ENCODE measurements at regions not wholly inside any gene's neighbourhood (a gene's known extent, or its start where the extent isn't known, plus 50 kb on each side); places are given as distances from the start of the nearest gene placed in this dataset.
"Not testable (repeated sequence)": the region's sequence is repeated elsewhere in the genome, so short reads cannot be mapped to it uniquely, and the experiment has no call there.

DNA sequence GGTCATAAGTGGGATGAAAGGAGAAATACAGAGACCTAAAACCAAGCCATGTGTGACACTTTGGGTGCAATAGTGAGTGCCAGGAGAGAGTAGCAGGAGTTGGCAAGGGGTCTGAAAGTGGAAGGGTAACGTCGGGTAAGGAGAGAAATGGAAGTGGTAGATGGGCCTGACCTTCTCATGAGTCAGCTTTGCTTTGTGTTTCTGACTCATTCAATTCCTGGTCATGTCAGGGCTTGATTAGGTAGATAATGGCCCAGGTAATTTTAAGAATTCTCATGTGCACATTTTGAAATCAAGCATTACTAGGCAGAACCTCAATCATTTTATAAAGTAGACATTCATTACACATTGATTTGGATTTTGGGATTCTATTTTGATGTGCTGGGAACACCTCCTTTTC, 262.5 kb downstream of the SOX2 start:
- DNase-seq (ENCODE audit: low read depth in 2 of 3, low spot score in 1 of 3), result no peak

DNA sequence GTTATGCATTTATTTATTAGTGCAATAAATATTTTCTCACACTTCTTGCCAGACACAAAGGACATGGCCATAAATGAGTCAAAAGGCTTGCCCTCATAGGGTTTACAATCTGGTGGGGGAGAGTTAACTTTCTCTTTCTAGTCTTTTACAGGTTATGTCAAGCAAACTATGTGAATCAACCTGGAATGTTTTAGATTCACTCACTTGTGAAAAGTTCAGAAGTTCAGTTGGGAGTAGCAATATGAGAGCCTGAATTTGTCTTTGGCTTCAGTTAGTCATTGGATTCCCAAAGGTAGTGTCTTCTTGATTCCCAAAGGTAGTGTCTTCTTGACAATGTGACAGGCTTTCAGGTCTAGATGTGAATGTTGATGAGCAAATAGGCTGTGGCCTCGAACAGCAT, 264.8 kb downstream of the SOX2 start:
- no peak for DNase-seq (ENCODE audit: low read depth in 2 of 3, low spot score in 1 of 3)

DNA sequence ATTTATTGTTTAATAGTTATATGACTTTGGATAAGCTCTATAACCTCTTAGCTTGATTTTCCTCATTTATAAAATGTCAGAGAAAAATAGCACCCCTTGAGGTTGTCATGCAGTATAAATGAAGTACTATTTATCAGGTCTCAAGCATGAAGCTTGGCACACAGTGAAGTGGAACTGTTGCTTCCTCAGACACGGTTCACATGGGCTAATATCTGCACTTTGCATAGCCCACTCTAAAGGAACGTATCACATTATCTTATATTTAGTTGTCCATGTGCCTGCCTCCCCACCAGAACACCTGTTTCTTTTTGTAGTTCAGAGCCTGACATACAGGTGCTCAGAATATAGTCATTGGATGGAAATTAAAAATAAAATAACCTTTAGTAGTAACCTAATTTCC, 273.7 kb downstream of the SOX2 start:
- DNase-seq (ENCODE audit: low read depth in 2 of 3, low spot score in 1 of 3), result no peak

DNA sequence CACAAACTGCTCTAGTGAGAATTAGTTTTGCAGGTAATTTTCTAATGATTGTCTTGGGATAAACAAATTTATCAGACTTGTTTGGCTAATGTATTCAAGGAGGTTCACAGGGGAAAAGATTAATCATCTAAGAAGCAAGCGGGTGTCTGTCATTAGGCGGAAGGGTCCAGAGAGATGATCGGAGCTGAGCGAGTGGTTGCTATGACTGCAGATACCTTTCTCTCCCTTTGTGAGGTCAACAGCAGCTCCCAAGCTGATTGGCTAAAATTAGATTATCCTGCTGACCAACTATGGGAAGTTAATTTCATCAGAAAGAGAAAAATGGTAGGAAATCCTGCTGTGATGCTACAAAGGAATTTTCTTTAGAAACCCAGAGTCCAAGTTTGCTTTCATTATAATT, 276.0 kb downstream of the SOX2 start:
- no peak for DNase-seq (ENCODE audit: low read depth in 2 of 3, low spot score in 1 of 3)

DNA sequence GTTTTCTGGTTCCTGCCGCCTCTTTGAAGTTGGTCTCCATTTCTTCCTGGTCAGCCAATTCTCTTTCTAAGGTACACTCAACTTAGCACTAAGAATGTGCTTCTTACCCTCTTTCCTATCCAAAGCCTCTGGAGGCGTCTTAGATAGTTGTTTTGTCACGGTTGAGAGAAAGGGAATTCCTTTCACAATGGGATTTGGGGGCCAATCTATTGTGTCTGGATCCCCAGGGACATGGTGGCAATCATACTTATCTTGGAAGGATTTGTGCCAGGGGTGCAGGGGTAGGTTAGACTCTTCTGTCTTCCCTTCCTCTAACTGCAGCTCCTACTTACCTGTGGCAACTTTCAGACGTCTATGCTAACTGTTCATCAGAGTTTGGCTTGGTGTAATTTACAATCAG, 287.1 kb downstream of the SOX2 start:
- no peak for DNase-seq (ENCODE audit: low read depth in 2 of 3, low spot score in 1 of 3)

DNA sequence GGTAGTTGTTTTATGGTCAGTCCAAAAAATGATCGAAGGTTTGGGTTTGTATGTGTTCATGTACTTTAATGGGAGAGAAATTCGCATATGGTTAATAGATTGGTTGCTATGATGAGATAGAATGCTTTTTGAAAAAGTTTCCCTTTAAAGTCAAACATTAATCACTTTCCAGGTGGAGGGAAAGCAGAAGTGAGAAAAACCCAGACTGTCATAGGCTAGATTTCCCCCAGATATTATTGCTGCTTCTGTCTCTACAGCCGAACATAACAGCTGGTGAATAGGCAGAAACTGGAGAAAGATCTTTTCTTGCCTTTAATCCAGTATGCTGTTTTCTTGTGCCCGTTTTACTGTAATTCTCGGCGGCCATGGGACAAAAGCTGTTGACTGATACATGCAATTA, 287.6 kb downstream of the SOX2 start:
- DNase-seq (ENCODE audit: low read depth in 2 of 3, low spot score in 1 of 3), result no peak

DNA sequence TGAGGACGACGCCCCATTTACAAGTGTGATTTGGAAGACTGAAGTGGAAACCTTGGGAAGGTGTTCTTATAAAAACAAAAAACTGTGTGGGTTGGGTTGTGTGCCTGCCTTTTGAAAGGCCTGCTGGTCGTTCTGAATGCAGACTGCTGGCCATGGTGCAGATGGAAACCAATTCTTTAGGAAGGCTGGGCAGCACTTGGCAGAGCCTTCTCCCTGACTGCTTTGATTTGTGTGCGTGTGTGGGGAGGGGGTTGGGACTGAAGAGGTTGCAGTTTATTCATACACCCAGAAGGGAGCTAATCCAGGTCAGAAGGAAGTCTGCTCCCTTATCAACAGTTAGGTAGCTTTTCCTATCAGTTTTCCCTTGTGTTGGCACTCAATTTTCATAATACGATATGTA, 288.7 kb downstream of the SOX2 start:
- no peak for DNase-seq (ENCODE audit: low read depth in 2 of 3, low spot score in 1 of 3)

DNA sequence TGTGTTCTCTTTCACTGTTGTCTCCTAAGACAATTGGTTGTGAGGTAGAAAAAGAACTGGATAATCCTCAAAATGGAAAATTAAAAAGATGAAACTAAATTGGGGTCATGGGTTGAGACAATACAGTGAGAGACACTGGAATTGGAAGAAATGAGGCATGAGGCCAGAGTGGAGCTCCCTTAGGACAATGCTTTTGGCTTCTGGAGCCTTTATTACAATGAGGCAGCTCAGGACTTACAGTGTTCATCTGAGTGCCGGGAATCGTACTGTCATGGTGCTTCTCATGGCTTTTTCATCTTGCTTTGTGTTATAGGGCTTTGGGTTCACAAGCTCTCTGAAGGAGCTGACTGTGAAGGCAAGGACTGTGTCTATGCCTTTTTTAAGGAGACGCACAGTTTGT, 293.5 kb downstream of the SOX2 start:
- no peak for DNase-seq (ENCODE audit: low read depth in 2 of 3, low spot score in 1 of 3)

DNA sequence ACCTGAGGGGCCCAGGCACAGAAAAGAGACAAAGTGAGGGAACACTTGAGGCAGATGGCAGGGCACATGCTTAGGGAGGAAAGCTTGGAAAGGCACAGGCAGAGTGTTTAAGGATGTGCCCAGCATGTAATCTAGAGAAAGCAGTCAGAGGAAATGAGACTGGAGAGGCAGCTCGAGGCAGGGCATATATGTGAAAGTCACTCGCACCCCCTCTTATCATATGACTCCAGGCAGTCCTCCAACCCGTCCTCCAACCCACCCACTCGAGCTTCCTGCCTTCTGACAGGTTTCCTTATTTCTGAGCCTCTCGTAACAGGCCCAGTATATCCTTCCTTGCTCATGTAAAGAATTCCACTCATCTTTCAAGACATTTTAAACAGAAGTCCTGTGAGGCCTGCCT, 294.0 kb downstream of the SOX2 start:
- no peak for DNase-seq (ENCODE audit: low read depth in 2 of 3, low spot score in 1 of 3)

DNA sequence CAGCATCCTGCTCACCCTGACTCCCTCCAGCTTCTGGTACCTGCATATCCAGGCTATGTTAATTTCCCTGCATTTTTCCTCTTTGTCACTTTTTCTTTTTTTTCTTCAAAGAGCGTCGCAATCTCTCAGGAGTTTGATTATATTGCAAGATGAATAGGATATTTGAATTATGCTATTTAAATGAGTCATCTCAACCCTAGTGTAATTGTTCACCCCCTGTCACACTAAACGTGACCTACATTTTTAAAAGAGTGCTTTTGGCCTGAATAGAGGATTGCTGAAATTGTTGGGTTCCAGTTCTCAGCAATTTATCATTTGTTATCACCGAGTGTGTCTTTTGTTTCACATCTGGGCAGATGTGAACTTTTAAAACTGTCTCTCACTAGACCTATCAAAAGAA, 294.7 kb downstream of the SOX2 start:
- no peak for DNase-seq (ENCODE audit: low read depth in 2 of 3, low spot score in 1 of 3)

DNA sequence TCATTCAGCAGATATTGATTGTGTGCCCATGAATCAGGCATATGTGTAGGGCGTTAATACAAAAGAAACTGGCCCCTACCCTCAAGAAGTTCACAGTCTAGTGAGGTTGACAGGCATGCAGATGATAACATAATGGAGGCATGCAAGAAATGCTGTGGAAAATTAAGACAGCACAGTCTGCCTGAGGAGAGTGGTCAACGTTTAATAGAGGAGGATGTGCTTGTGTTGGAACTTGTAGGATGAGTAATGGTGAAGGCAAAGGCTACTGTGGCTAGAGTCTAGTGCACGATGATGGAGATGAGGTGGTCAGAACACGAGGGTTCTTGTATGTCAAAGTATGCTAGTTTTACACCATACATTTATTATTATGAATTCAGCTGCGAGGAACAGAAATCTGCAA, 295.7 kb downstream of the SOX2 start:
- DNase-seq (ENCODE audit: low read depth in 2 of 3, low spot score in 1 of 3), result no peak

DNA sequence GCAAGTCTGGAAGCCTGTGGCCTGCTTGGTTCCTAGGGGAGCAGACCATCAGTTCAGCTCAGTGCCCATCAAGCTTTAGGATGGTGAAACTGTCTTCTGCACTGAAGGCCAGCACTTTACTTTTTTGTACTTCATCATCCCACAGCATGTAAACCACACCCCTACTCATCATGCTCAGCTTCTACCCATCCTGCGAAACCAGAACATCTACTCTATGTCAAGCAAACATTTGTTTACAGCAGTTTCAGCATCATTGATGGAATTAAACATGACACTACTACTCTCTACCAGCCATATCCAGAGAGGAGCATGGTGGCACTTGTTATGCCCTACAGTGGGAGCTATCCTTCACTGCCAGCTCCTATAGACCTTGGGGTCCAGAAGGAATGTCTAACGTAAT, 306.6 kb downstream of the SOX2 start:
- DNase-seq (ENCODE audit: low read depth in 2 of 3, low spot score in 1 of 3), result no peak

DNA sequence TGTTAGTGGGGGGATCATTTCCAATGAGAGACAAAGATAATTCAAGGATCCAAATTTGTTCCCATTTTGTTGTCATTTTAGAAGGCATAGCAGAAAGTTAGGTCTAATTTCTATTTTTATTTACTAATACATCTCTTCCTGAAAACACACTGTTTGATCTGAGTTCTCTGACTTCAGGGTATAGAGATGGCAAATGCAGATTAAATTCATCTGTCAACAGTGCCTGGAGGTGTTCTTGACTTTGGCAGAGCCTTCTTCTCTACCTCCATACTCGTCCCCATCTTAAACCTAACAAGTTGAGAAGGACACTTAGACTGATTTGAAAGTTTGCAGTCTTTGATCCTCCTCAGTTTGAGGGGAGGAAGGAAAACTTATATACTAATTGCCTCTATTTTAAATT, 308.2 kb downstream of the SOX2 start:
- no peak for DNase-seq (ENCODE audit: low read depth in 2 of 3, low spot score in 1 of 3)

DNA sequence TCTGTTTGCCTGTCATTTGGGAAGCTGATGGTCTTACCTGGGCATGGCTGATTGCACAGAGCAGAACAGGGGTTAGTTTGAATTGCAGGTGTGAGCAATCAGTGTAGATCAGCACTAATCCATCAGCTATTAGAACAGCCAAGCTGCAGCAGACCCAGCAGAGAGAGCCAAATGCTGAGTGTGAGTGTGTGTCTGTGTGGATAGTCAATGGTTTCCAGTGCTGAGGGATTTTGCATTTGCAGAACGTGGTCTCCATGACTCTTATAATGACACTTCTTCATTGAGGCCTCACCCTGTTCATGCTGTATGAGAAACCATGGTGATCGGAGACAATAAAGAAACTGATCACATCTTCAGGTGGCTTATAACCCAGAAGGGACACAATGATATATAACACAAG, 312.1 kb downstream of the SOX2 start:
- no peak for DNase-seq (ENCODE audit: low read depth in 2 of 3, low spot score in 1 of 3)

DNA sequence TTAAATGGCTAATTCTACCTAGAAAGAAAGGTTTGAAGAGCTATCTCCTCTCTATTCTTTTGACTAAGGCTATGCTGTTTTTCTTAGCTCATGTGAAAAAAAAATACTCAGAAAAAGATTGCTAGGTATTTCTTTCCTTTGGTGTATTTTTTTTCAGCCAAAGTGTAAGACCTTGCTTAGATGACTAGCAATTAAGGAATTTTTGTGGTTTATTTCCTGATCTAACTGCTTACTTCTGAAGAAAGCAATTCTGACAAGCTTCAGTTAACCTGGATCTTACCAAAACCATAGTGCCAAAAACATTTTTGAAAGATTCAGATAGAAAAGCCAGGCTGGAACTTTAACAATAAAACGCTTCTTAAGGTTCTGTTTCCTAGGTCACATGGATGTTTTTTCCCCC, 315.6 kb downstream of the SOX2 start:
- DNase-seq (ENCODE audit: low read depth in 2 of 3, low spot score in 1 of 3), result no peak

DNA sequence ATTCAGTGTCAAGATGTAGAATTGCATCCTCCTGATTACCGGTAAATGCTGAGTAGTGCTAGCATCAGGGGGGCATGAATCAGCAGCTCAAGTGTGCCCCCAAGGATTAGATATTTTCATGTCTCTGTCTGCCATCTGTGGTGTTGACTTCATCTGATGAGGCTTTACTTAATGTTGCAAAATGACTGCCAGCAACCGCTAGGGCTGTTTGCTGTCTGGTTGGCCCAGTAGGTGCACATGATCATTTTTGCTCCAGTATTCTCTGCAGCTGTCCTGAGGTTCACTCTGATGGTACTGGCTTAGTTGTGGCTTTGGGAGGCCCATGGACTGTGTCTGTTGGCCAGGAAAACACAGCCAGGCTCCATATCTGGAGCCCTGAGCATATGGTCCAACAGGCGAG, 316.4 kb downstream of the SOX2 start:
- no peak for DNase-seq (ENCODE audit: low read depth in 2 of 3, low spot score in 1 of 3)

DNA sequence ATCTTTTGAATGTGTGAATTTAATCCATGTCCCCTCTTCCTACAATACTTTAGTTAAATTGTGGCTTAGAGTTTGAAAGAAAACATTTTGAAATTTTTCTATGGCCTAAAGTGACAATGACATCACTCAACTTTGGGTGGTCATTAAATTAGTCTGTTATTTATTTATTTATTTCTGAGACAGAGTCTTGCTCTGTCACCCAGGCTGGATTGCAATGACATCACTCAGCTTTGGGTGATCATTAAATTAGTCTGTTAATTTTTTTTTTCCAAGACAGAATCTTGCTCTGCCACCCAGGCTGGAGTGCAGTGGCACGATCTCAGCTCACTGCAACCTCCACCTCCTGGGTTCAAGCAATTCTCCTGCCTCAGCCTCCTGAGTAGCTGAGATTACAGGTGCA, 322.5 kb downstream of the SOX2 start:
- not testable (repeated sequence) for DNase-seq (ENCODE audit: low read depth in 2 of 3, low spot score in 1 of 3)

DNA sequence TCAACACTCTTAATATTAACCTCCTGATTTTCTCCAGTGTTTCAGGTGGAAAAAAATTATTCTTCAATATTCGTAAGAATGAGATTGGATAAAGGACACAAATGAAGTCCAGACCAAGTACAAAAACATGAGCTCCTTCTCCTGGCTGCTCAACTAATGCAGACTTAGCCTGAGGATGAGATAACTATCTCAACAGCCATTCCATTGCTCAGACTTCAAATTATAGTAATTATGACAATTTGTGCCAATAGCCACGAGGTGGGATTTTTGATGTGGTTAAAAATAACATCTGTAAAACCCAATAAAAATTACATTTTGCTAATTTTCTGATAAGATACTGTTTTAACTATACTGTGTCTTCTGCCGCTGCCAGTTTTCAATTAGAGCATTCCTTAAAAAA, 323.6 kb downstream of the SOX2 start:
- DNase-seq (ENCODE audit: low read depth in 2 of 3, low spot score in 1 of 3), result no peak

DNA sequence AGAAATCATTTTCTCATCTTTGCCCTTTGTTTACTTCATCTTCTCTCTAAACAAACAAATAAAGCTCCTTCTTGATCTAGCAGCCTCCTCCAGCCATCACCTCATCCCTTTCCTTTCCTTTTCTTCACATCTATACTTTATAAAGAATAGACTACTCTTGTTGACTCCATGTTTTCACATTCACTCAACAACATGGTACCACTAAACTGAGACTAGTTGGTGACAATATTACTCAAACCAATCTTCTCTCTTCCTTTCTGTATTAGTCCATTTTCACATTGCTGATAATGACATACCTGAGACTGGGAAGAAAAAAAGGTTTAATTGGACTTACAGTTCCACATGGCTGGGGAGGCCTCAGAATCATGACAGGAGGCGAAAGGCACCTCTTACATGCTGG, 324.7 kb downstream of the SOX2 start:
- DNase-seq (ENCODE audit: low read depth in 2 of 3, low spot score in 1 of 3), result no peak

DNA sequence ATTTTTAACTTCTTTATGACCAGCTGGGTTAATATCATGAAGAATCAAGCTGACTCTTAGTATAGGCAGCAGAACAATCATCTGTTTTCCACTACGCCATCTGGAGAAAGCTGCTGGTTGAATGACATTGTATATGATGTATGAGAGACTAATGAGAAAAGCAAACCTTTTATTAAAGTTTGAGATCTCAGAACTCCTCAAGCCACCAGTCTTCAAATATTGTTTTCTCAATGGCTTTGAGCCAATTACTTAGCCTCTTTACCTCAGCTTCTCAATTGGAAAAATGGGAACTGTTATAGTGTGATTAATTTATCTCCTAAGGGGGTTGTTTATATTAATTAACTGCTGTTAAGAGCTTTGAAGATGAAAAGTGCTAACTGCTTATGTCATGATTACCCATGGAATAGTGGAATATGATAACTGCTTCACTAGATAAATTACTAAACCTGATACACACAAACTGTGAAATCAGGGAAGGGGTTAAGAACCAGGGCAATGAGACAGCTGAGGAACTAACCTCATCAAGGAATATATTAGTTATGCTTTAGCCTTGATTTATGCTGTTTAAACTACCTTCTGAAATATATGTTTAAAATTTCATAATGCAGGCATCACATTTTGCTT, 330.1 kb downstream of the SOX2 start:
- no peak for DNase-seq (ENCODE audit: low read depth in 2 of 3, low spot score in 1 of 3)

DNA sequence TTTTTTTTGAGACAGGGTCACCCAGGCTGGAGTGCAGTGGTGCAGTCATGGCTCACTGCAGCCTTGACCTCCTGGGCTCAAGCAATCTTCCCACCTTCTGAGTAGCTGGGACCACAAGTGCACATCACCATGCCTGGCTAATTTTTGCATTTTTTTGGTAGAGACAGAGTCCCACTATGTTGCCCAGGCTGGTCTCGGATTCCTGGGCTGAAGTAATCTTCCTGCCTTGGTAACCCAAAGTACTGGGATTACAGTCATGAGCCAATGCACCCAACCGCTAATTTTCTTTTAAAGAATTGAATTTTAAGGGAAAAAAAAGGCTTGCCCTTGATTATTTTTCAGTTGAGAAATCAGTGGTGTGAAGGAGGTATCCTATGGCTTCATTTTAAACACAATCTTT, 334.0 kb downstream of the SOX2 start:
- no peak for DNase-seq (ENCODE audit: low read depth in 2 of 3, low spot score in 1 of 3)

DNA sequence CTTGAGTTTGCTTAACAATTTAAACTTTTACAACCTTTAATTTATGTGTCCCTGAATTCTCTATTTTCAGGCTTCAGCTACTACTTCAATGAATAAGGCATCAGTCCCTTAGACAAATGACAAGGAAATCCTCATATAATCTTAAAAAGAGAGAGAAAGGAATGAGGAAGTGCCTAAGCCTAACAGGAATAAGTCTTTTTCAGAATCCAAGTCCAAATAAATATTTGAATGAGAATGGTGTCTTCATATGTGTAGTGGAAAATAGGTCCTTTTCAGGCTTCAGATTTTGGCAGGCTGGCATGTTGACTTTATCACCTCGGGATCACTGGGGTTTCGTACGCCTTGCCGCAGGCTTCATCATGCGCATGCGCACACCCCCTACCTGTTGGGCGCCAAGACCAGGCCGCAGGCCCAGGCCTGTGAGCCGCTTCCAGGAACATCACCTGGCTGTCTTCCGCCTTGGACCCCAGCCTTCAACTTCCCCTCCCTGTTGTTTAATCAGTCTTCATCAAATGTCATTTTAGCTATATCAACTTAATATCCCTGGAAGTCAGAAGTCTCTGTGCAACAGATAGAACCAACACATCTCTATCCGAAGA, 334.5 kb downstream of the SOX2 start:
- no peak for DNase-seq (ENCODE audit: low read depth in 2 of 3, low spot score in 1 of 3)

DNA sequence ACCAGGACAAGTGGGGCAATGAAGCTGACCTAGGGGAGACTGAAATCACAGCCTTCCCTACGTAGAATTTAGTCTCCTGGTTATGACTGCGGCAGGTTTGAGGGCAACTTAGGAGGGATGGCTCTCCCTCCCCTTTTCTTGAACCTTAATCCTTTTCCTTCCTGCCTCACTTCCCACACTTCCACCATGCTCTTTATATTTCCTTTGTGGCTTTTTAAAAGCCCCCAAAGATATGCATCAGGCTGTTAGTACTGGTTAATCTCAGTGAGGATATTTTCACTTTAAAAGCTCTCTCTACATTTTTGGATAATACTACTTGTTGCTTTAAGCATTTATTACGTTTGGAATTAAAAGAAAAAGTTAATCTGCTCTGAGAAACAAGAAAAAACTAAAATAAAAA, 339.2 kb downstream of the SOX2 start:
- DNase-seq (ENCODE audit: low read depth in 2 of 3, low spot score in 1 of 3), result no peak

DNA sequence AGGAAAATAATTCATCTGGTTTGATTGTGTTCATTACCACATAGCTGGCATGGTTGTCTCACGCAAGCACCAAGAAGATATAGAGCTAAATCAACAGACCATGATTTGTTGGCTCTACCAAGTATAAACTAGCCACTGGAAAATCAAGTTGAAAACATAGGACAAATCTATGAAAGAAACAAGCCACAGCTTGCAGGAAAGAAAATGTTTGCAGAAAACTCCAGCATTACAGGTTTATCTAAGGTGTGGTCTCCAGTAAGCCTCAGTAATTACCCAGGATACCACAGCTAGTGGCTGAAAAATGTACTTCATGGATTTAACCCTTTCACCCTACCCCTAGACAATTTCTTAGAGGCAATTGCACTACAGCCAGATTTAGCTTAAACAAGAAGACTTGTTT, 340.6 kb downstream of the SOX2 start:
- no peak for DNase-seq (ENCODE audit: low read depth in 2 of 3, low spot score in 1 of 3)

Measured in stimulated activated CD4-positive, alpha-beta T cell treated with anti-CD3 and anti-CD28 coated beads, Interleukin-12 subunit alpha, Interleukin-12 subunit beta, amount 100 ng/mL, for 48 hours (primary cell).